ENCODE measurements at regions not wholly inside any gene's neighbourhood (a gene's known extent, or its start where the extent isn't known, plus 50 kb on each side); places are given as distances from the start of the nearest gene placed in this dataset.
"Not testable (repeated sequence)": the region's sequence is repeated elsewhere in the genome, so short reads cannot be mapped to it uniquely, and the experiment has no call there.

DNA sequence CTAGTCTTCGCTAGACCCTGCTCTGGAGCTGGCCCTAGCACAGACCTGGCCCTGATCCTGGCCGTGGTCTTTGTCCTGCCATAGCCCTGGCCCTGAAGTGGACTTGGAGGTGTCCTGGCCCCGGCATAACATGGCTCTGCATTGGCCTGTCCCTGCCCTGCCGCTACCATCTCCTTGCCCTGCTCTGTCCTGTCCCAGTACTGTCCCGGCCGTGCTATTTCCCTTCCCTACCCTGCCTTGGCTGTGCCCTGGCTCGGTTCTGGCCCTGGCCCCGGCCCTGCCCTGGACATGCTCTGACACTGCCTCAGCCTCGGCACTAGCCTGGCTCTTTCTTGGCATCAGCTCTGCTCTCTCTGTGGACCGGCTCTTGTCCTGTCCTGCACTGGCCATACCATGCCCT lies 331.8 kb upstream of the PLGLB1 start:
- TF ChIP-seq, protein P1, sequence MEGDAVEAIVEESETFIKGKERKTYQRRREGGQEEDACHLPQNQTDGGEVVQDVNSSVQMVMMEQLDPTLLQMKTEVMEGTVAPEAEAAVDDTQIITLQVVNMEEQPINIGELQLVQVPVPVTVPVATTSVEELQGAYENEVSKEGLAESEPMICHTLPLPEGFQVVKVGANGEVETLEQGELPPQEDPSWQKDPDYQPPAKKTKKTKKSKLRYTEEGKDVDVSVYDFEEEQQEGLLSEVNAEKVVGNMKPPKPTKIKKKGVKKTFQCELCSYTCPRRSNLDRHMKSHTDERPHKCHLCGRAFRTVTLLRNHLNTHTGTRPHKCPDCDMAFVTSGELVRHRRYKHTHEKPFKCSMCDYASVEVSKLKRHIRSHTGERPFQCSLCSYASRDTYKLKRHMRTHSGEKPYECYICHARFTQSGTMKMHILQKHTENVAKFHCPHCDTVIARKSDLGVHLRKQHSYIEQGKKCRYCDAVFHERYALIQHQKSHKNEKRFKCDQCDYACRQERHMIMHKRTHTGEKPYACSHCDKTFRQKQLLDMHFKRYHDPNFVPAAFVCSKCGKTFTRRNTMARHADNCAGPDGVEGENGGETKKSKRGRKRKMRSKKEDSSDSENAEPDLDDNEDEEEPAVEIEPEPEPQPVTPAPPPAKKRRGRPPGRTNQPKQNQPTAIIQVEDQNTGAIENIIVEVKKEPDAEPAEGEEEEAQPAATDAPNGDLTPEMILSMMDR (IDR thresholded peaks at IDR 0.05; ENCODE audit: low read length) = not testable (repeated sequence)
- not testable (repeated sequence) for TF ChIP-seq EZH2 (IDR thresholded peaks at IDR 0.05; ENCODE audit: borderline replicate concordance, low read length)
